Neural crest cell (in vitro differentiated cells): ENCODE measurements at regions not wholly inside any gene's neighbourhood (a gene's known extent, or its start where the extent isn't known, plus 50 kb on each side); places are given as distances from the start of the nearest gene placed in this dataset.
"Not testable (repeated sequence)": the region's sequence is repeated elsewhere in the genome, so short reads cannot be mapped to it uniquely, and the experiment has no call there.

Experiments
- DNase-seq: peaks from one replicate; pipeline ENCODE4 v3.0.0; 2021; ENCODE audit warnings: low read depth, mixed read lengths, low spot score
- H3K27ac Mint-ChIP-seq: one replicate; pipeline ENCODE4 v1.8.0; 2021; ENCODE audit warnings: mild to moderate bottlenecking, mixed read lengths; ENCODE audit not compliant: unreplicated experiment
- H3K27me3 Mint-ChIP-seq: 2 replicates; pipeline ENCODE4 v1.8.0; 2021; ENCODE audit warnings: low read depth, mild to moderate bottlenecking, mixed read lengths
- H3K36me3 Mint-ChIP-seq: 2 replicates; pipeline ENCODE4 v1.8.0; 2021; ENCODE audit warnings: low read depth, mild to moderate bottlenecking, mixed read lengths
- H3K4me1 Mint-ChIP-seq: 2 replicates; pipeline ENCODE4 v1.8.0; 2021; ENCODE audit warnings: mixed read lengths
- H3K4me3 Mint-ChIP-seq: one replicate; pipeline ENCODE4 v1.8.0; 2021; ENCODE audit warnings: mild to moderate bottlenecking, mixed read lengths
- H3K9me3 Mint-ChIP-seq: 2 replicates; pipeline ENCODE4 v1.8.0; 2021; ENCODE audit warnings: mixed read lengths
- TF ChIP-seq, protein P1 (sequence below): fragments of 200-600 bp; sonication (generic); conservative IDR thresholded peaks from 2 replicates; pipeline ENCODE4 v1.5.0; 2021; ENCODE audit warnings: antibody characterized with exemption, mild to moderate bottlenecking

DNA sequence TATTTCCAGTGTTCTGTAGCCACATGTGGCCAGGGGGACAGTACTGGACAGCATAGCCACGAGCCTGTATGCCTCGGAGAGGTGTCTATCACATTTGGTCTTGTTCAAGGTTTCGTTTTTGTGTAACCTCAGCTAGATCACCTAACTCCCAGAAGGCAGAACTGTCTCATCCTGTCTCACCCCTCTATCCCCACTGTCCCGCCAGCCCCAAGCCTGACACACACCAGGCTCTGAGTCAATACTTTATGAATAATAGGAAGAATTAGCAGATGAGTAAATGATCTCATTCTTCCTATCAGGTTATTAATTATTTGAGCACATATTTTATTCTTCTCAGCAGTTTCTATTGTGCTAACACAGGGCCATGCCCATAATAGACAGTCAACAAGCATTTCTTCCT is 132.2 kb downstream of the NUFIP1 start:
- TF ChIP-seq, protein P1, sequence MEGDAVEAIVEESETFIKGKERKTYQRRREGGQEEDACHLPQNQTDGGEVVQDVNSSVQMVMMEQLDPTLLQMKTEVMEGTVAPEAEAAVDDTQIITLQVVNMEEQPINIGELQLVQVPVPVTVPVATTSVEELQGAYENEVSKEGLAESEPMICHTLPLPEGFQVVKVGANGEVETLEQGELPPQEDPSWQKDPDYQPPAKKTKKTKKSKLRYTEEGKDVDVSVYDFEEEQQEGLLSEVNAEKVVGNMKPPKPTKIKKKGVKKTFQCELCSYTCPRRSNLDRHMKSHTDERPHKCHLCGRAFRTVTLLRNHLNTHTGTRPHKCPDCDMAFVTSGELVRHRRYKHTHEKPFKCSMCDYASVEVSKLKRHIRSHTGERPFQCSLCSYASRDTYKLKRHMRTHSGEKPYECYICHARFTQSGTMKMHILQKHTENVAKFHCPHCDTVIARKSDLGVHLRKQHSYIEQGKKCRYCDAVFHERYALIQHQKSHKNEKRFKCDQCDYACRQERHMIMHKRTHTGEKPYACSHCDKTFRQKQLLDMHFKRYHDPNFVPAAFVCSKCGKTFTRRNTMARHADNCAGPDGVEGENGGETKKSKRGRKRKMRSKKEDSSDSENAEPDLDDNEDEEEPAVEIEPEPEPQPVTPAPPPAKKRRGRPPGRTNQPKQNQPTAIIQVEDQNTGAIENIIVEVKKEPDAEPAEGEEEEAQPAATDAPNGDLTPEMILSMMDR = no peak
- Mint-ChIP-seq H3K4me3 (no peak overlapping the region), H3K27ac (no peak overlapping the region), H3K4me1 (peaks cover 9% of the 10 kb centered on the region), H3K9me3 (peaks cover 7% of the 10 kb centered on the region), H3K36me3 (no peaks in the 10 kb centered on the region), H3K27me3 (peaks cover 15% of the 10 kb centered on the region)
- no peak for DNase-seq

DNA sequence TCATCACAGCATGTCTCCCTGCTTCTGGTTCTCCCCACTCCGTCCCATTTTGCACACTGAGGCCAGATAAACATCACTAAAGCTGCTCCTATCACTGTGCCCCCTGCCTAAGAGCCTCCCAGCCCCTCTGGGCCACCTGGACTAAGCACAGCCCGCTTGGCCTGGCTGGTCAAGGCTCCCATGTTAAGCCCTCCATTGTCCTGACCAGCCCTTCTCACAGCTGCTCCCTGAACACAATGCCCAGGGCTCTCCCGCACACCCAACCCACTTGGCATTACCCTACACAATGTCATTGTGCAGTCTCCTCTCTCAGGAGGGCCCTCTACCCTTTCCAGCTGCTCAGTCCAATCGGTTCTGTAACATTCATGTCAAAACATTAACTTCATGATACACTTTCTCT is 133.4 kb downstream of the NUFIP1 start:
- Mint-ChIP-seq H3K4me3 (no peak overlapping the region), H3K4me1 (peaks cover 9% of the 10 kb centered on the region), H3K36me3 (no peaks in the 10 kb centered on the region), H3K27ac (peak overlapping the region; percentile 75), H3K9me3 (peaks cover 7% of the 10 kb centered on the region), H3K27me3 (peaks cover 15% of the 10 kb centered on the region)
- no peak for DNase-seq
- TF ChIP-seq, protein P1 = no peak

DNA sequence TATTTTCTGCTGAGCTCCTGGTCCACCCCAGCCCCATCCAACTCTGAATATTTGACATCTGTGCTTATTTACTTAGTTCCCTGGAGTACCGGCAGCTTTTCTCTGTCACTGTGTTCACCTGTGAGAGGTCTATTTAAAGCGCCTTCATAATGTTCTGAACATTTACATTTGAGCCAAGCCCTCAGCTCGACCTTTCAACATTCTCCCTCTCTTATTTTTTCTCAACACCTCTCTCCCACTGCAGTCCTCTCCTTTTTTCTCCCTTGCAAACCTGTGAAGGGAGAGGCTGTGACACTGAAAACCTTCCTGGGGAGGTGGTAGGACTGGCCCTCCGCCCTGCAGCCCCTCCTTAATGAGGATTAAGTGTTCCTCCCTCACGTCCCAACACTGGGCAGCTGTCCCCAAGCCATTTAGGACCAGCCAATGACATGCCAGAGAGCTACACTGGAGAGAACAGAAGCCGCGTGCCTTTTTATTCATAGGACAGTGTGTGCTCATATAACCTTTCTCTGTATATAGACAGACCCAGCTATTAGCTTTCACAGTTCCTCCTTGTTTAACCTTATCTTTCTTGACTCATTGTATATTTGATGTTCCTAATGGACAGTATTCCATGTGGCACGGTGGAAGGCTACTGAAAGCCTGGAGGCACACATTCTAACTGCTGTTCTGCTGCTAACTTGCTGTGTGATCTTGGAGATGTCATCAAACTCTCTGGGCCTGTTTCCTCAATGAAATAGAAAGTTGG is 134.8 kb downstream of the NUFIP1 start:
- no peaks in the 10 kb centered on the region for H3K36me3 Mint-ChIP-seq
- H3K27me3 Mint-ChIP-seq = peaks cover 9% of the 10 kb centered on the region
- H3K9me3 Mint-ChIP-seq = peaks cover 5% of the 10 kb centered on the region
- no peak for DNase-seq
- TF ChIP-seq, protein P1 = no peak
- H3K27ac Mint-ChIP-seq = peak overlapping the region; percentile 61
- H3K4me1 Mint-ChIP-seq = peaks cover 12% of the 10 kb centered on the region
- no peak overlapping the region for H3K4me3 Mint-ChIP-seq

DNA sequence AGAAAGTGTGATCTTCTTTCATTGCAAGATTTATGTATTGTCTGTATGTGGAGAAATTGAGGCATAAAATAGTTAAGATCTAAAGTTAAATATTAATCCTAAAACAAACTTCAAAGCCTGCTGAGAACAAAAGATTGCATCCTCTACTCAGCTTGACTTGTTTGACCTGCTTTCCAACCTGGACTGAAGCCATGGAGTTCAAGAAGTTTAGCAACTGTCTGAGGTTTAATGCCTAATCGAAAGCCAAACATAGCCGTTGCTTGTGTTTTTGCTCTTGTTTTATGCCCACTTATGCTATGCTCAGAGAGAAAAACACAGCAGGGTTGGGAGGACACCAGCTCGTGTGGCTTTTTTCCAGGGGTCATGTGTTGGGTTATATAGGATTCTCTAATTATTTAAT is 135.6 kb downstream of the NUFIP1 start:
- Mint-ChIP-seq H3K27ac (no peak overlapping the region), H3K36me3 (no peaks in the 10 kb centered on the region), H3K4me3 (no peak overlapping the region), H3K27me3 (peaks cover 6% of the 10 kb centered on the region), H3K4me1 (peaks cover 17% of the 10 kb centered on the region), H3K9me3 (peaks cover 3% of the 10 kb centered on the region)
- no peak for DNase-seq
- TF ChIP-seq, protein P1 = no peak

DNA sequence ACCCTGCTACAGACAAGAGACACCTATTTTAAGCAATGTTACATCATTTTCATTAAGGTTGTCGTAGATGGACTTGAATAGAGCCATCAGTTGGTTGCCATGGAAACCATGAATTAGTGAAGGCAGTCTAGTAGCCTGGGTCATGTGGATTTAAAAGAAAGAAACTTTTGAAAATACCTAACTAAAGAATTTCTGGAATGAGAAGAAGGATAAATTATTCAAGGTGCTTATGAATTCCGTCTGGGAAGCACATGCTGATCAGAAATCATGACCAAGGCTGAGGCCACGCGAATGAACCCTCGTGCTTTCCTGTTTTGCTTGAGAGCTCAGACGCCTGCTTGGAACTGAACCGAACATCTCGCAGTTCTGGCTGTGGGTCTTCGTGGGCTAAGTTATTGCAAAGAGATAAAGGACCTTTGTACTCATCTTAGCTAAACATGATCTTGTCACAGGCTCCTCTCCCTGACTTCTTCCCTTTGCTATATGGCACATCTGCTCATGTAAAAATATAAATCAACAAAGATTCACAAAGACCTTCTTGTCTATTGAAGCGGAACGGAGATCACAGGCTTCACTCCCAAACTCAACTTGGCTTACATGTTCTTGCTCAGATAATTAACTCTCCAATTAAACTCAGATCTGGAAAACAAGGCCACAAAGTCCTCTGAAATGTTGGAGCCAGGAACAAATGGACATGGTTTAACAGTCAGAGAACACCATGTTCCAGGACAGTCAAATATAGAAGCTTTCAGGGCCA is 140.2 kb downstream of the NUFIP1 start:
- no peak overlapping the region for H3K27ac Mint-ChIP-seq

DNA sequence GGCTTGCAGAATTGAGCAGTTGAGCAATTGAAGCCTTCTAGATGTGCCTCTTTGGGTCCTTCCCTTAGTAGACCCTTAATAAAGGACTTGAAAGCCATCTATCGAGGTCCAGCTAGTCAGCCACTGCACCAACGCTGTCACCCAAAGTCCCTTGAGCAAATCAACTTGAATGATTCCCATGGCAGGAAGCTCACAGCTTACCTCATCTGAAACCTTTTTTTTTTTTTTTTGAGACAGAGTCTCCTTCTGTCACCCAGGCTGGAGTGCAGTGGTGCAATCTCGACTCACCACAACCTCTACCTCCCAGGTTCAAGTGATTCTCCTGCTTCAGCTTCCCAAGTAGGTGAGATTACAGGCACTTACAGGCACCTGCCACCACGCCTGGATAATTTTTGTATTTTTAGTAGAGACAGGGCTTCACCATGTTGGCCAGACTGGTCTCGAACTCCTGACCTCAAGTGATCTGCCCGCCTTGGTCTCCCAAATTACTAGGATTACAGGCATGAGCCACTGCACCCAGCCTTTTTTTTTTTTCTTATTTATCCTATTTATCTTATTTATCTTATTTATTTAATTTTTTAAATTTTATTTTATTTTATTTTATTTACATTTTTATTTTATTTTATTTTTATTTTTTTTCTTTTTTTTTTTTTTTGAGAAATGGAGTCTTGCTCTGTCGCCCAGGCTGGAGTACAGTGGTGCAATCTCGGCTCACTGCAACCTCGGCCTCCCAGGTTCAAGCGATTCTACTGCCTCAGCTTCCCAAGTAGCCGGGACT is 143.8 kb downstream of the NUFIP1 start:
- not testable (repeated sequence) for H3K27me3 Mint-ChIP-seq, DNase-seq, H3K27ac Mint-ChIP-seq, H3K4me3 Mint-ChIP-seq, H3K9me3 Mint-ChIP-seq, H3K4me1 Mint-ChIP-seq, H3K36me3 Mint-ChIP-seq

More for the DNA sequence above, 140.2 kb downstream of the NUFIP1 start:
- Mint-ChIP-seq H3K27me3 (no peaks in the 10 kb centered on the region), H3K4me3 (no peak overlapping the region), H3K36me3 (no peaks in the 10 kb centered on the region), H3K4me1 (peaks cover 8% of the 10 kb centered on the region), H3K9me3 (peaks cover 6% of the 10 kb centered on the region)
- TF ChIP-seq, protein P1 = no peak
- DNase-seq = no peak
